ENCODE measurements at regions not wholly inside any gene's neighbourhood (a gene's known extent, or its start where the extent isn't known, plus 50 kb on each side); places are given as distances from the start of the nearest gene placed in this dataset.

GRCh38 chr2:54371460-54372065 is 84.6 kb upstream of the SPTBN1 start:
- TF ChIP-seq CTCF (IDR thresholded peaks at IDR 0.05) (no peak), POLR2A (IDR thresholded peaks at IDR 0.05) (no peak)
